ENCODE measurements at regions not wholly inside any gene's neighbourhood (a gene's known extent, or its start where the extent isn't known, plus 50 kb on each side); places are given as distances from the start of the nearest gene placed in this dataset.

DNA sequence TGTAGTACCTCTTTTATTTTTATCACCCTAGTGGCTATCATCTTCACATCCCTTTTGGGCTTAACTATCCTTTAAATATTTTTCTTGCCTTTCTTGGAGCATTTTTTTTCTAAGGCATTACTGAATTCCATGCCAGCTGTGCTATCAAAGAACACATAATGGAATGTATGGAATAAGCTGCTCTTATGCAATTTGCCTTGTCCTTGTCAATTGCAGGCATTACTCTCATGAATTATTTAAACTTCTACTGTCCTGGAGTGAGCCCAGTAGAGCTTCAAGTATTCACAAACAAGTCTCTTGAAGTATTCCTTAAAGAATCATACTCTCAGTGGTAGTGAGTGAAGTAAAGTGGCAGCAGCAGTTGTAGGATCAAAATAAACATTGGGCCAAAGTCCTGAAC is 144.6 kb upstream of the IGFBP7 start:
- no peak for DNase-seq (ENCODE audit: low spot score)

- no peak for DNase-seq (ENCODE audit: low spot score)
These were observed 138.9 kb upstream of the IGFBP7 start for GRCh38 chr4:57249083-57249482.

DNA sequence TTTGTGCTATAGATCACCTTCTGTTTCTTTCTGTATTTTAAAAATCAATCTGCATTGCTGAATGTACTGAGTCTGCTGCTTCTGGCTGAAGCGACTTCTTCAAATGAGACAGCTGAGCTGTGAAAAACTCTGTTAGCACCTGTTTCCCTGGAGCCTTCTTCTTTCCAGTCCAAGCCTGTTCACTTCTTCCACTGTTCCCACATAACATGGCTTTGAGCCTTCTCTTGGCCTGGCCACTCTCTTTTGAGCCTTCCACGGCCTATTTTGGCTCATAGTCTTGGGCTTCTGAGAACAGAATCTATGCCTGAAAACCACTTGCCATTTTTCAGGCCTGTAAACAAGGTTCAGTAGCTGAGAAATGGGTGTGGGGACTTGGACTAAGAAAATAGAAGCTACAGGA is 132.9 kb upstream of the IGFBP7 start:
- no peak for DNase-seq (ENCODE audit: low spot score)

GRCh38 chr4:57234252-57234775 is 124.1 kb upstream of the IGFBP7 start:
- DNase-seq (ENCODE audit: low spot score): no peak

DNA sequence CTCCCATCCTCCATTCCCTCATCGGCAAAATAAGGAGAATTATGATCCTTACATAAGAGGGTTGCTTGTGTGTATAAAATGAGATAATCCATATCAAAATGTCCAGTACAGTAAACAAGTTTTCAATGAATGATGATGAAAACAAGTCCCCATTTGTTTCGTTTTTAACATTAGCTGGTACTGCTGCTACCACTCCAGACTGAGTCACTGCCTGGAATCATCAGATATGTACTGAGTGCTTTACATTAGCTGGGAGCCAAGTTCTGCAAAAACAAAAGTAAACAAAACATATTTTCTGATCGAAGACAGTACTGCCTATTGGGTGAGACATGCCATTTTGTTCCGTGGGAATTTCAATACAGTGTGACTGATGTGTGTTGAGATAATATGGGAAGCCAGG is 123.2 kb upstream of the IGFBP7 start:
- DNase-seq (ENCODE audit: low spot score): no peak

DNA sequence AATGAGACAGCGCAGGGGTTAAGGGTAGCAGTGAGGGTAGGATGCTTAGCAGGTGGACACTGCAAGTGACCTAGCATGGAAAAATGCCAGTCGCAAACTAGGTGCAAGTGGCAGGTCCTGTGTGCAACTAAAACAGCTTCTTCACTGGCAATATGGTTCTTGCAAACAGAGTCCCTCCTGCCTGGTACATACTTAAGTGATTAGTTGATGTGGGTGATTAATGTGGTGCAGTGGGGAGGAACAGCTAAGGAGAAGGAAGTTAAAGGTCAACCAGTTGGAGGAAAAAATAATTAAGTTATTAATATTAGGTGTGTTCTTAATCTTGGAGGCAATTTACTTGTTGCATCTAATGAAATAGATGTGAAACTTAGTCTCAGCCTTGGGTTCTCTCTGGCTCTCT is 121.6 kb upstream of the IGFBP7 start:
- DNase-seq (ENCODE audit: low spot score): no peak

GRCh38 chr4:57220734-57221133 is 110.5 kb upstream of the IGFBP7 start:
- no peak for DNase-seq (ENCODE audit: low spot score)

DNA sequence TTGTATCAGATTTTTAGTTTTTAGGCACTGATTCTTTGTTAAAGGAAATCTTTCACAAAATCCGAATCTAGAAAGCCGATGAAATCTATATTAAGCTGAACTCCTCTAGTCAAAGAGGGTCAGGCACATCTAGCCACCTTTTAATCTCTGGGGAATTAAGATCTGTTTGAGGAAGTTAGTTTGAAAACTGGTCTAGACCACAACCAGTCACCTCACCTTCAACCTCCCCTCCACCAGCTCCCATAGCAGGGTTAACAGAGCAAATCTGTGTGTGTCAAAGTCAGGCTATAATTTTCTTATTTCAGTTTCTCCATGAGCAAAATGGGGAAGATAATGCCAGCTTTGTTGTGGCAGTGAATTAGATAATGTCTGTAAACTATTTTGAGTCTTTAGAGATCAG is 110.0 kb upstream of the IGFBP7 start:
- DNase-seq (ENCODE audit: low spot score): no peak

- no peak for DNase-seq (ENCODE audit: low spot score)
These were observed 109.2 kb upstream of the IGFBP7 start for GRCh38 chr4:57219431-57219830.

GRCh38 chr4:57214654-57215411 is 104.6 kb upstream of the IGFBP7 start:
- DNase-seq (ENCODE audit: low spot score): no peak

DNA sequence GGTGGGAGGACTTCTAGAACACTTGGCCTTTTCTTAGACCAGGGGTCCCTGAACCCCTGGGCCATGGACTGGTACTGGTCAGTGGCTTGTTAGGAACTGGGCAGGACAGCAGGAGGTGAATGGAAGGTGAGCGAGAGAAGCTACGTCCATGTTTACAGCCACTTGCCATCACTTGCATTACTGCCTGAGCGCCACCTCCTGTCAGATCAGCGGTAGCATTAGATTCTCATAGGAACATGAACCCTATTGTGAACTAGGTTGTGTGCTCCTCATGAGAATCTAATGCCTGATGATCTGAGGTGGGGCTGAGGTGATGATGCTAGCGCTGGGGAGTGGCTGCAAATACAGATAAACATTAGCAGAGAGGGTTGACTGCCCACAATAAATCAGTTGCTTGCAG is 100.9 kb upstream of the IGFBP7 start:
- peak; percentile 13 for DNase-seq (ENCODE audit: low spot score)

- DNase-seq (ENCODE audit: low spot score): no peak
These were observed 96.0 kb upstream of the IGFBP7 start for GRCh38 chr4:57206172-57206571.

GRCh38 chr4:57205580-57205979 is 95.4 kb upstream of the IGFBP7 start:
- DNase-seq (ENCODE audit: low spot score): no peak

GRCh38 chr4:57200799-57201327 is 90.7 kb upstream of the IGFBP7 start:
- no peak for DNase-seq (ENCODE audit: low spot score)

- no peak for DNase-seq (ENCODE audit: low spot score)
These were observed 89.1 kb upstream of the IGFBP7 start for GRCh38 chr4:57199267-57199666.

- no peak for DNase-seq (ENCODE audit: low spot score)
These were observed 85.4 kb upstream of the IGFBP7 start for GRCh38 chr4:57195622-57196021.

DNA sequence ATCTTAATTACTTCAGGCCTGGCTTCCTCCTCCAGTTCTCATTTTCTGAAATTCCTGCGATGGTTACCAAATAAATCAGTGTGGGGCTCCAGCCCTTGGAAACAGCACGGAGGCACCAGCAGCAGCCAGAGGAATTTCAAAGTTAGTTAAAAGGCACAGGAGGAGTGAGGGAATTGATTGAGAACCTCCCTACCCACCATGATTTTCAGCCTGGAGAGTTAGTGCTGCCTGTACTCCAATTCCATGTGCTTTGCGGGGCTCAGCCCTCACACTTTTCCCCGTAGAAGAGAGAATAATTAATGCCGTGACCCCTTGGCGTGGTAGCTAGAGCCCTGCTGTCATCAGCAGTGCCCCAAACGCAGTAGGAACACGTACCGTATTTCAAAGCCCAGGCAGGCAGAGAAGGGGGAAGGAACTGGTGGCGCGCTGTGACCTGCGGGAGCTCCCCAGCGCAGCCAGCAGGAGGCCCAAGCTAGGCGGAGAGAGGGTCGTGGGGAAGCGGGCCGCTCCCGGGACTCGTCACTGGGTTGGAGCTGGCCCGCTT is 84.0 kb upstream of the IGFBP7 start:
- no peak for DNase-seq (ENCODE audit: low spot score)

DNA sequence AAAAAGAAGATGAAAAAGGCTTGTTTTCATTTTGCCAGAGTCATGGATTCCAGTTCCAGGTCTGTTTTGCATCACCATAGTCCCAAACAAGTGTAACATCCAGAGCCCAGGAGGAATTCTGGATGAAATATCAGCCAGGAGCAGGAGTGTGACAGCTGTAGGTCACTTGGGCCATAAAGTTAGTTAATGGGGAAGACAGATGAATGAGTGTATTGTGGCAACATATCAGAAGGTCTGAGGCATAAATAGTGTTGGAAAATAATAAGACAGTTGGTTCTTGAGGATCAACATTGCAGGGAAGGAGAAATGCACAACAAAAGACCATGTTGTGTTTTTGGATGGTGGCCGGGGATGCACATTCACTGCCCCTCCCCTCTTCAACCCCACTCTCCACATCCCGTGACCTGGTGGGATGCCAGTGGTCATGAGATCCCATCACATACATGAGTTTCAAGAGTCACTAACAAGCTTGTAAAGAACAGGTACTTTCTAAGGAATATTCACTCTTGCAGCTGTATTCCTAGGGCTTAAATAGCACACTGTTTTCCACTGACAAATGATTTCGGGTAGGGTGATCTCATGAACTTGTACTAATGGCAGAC is 83.1 kb upstream of the IGFBP7 start:
- DNase-seq (ENCODE audit: low spot score): no peak

DNA sequence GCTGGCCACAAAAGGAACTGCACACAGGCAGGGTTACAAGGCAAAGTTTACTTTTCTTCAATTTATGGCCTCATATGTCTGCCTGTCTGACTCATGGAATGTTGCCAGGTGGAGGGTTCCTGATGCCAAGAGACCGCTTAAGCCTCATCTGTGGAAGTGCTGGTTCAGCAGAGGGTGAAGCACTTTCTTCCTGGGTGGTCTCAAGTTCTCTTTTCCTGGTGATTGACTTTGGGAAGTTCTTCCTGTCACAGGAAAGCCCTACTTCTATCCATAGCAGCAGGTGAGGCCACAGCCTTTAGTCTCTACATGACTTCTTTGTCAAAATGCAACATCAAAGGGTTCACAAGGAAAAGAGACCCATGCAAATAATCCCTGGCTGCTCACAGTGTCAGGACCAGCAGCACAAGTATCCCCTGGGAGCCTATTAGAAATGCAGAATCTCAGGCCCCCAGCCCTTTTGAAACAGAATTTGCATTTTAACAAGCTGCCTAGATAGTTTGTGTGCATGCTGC is 81.4 kb upstream of the IGFBP7 start:
- no peak for DNase-seq (ENCODE audit: low spot score)

DNA sequence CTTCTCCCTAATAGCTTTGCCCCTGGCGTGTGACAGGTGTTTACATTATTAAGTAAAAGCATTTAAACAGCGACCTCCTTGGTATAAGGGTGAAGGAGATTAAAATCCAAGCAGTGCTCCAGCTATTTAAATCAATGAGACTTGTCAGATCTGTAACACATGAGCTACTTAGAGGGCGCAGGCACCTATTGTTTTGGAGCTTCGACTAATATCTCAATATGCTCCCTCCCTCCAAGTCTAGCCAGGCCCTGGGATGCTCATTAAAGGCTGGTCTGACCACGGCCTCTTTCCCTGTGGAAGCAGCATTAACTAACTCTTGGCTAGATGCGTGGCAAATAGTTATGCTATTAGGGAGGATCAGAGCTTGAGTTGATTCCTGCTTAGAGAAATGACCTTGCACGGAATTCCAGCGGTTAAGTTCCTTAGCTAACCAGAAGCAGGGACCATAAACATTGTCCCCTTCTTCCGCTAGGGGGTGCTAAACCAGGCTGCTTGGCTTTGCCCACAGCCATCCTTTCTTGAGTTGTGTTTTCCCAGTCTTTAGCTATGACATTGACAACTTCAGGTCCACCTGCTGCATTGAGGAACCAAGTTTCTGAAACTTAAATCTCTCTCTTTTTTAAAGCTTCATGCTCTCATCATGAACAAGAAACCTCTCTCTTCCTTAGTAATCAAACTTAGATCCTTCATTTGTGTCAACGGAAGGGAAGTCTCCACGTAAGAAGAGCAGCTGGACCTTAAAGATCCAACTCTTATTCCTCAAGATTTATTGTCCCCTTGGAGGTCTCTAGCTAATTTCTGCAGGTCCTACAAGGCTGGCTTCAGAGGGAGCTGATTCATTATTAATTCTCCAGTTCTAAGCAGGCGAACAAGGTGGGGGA is 80.7 kb upstream of the IGFBP7 start:
- peak; percentile 66 for DNase-seq (ENCODE audit: low spot score)

DNA sequence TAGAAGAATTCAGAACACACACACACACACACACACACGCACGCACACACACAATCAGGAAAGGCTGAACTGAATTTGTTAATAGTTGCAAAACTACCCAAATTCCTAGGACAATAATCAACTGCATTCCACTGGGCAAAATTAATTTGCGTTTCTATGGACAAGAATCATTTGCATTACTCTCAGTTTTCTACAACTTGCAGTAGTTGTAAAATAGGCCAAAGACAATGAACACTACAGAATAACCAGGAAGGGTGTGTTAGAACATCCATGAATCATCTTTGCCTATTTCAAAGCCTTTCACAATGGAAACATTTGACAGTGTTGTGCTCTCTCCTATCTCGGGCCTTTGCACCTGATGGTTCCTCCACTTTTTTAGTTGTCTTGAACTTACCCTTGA is 77.1 kb upstream of the IGFBP7 start:
- DNase-seq (ENCODE audit: low spot score): no peak
